ENCODE measurements at regions not wholly inside any gene's neighbourhood (a gene's known extent, or its start where the extent isn't known, plus 50 kb on each side); places are given as distances from the start of the nearest gene placed in this dataset.

DNA sequence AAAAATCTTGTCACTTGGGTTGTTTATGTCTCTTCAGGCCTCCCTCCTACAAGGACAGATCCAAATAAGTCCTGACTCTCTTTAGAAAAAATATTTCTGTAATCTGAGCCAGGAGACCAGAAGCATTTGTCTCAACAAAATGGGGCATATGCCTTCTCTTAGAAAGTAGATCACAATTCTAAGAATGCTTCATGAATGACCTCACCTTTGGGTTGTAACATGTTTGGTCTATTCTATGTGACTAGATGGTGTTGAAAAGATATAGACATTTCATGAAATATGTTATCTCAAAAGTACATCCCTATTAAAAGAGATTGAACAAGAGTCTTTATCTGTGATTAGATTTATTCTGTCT lies 159.0 kb upstream of the SETBP1 start:
- TF ChIP-seq CTCF (optimal IDR thresholded peaks at IDR 0.05 in 1 of 3, IDR thresholded peaks at IDR 0.05 in 1 of 3, conservative IDR thresholded peaks at IDR 0.05 in 1 of 3; ENCODE audit: extremely low read depth in 1 of 3, insufficient read depth in 2 of 3, low read length in 3 of 3) (no peak), EZH2 (IDR thresholded peaks at IDR 0.05; ENCODE audit: low read length) (no peak)

All from keratinocyte (primary cell).